ENCODE measurements at regions not wholly inside any gene's neighbourhood (a gene's known extent, or its start where the extent isn't known, plus 50 kb on each side); places are given as distances from the start of the nearest gene placed in this dataset.

GRCh38 chr12:24554612-24555295 is 394.1 kb downstream of the BCAT1 start:
- DNase-seq = no peak

GRCh38 chr12:24553259-24553658 is 395.6 kb downstream of the BCAT1 start:
- no peak for DNase-seq

- no peak for DNase-seq
These were observed 397.6 kb downstream of the BCAT1 start for GRCh38 chr12:24551163-24551786.

GRCh38 chr12:24550609-24551008 is 398.3 kb downstream of the BCAT1 start:
- DNase-seq = no peak

GRCh38 chr12:24546661-24547060 is 402.2 kb downstream of the BCAT1 start:
- no peak for DNase-seq

- no peak for DNase-seq
These were observed 402.8 kb downstream of the BCAT1 start for GRCh38 chr12:24546084-24546483.

- DNase-seq = no peak
These were observed 404.5 kb downstream of the BCAT1 start for GRCh38 chr12:24544368-24544767.

GRCh38 chr12:24541193-24541871 is 407.6 kb downstream of the BCAT1 start:
- DNase-seq = no peak

- DNase-seq = no peak
These were observed 409.3 kb downstream of the BCAT1 start for GRCh38 chr12:24539646-24540045.

GRCh38 chr12:24537083-24537860 is 411.6 kb downstream of the BCAT1 start:
- DNase-seq = no peak

- DNase-seq = no peak
These were observed 413.4 kb downstream of the BCAT1 start for GRCh38 chr12:24535334-24536069.

- no peak for DNase-seq
These were observed 414.3 kb downstream of the BCAT1 start for GRCh38 chr12:24534622-24535021.

GRCh38 chr12:24533716-24534352 is 415.1 kb downstream of the BCAT1 start:
- DNase-seq = no peak

- no peak for DNase-seq
These were observed 418.2 kb downstream of the BCAT1 start for GRCh38 chr12:24530689-24531088.

- DNase-seq = no peak
These were observed 421.8 kb downstream of the BCAT1 start for GRCh38 chr12:24527102-24527501.

- DNase-seq = no peak
These were observed 426.2 kb downstream of the BCAT1 start for GRCh38 chr12:24522736-24523135.

GRCh38 chr12:24519759-24520158 is 429.1 kb downstream of the BCAT1 start:
- DNase-seq = no peak

- no peak for DNase-seq
These were observed 431.9 kb downstream of the BCAT1 start for GRCh38 chr12:24517000-24517399.

GRCh38 chr12:24510581-24511125 is 438.2 kb downstream of the BCAT1 start:
- DNase-seq = no peak

GRCh38 chr12:24507827-24508226 is 441.1 kb downstream of the BCAT1 start:
- no peak for DNase-seq

GRCh38 chr12:24505366-24506015 is 443.4 kb downstream of the BCAT1 start:
- no peak for DNase-seq

All from 8988T (cell line).